Stimulated activated CD8-positive, alpha-beta memory T cell treated with anti-CD3 and anti-CD28 coated beads, Interleukin-4, amount 100 ng/mL, for 24 hours (primary cell): ENCODE measurements at regions not wholly inside any gene's neighbourhood (a gene's known extent, or its start where the extent isn't known, plus 50 kb on each side); places are given as distances from the start of the nearest gene placed in this dataset.
"Not testable (repeated sequence)": the region's sequence is repeated elsewhere in the genome, so short reads cannot be mapped to it uniquely, and the experiment has no call there.

Experiments
- DNase-seq: peaks from one replicate; pipeline ENCODE4 v3.0.0-alpha.2; 2020; ENCODE audit warnings: low read depth

GRCh38 chr10:44567471-44567870 lies 182.6 kb upstream of the CXCL12 start:
- no peak for DNase-seq

- DNase-seq: no peak
Observed at GRCh38 chr10:44569193-44570091, 184.5 kb upstream of the CXCL12 start.

GRCh38 chr10:44571701-44572100 lies 186.8 kb upstream of the CXCL12 start:
- DNase-seq: no peak

GRCh38 chr10:44572146-44572545 lies 187.2 kb upstream of the CXCL12 start:
- DNase-seq: no peak

GRCh38 chr10:44573821-44574220 lies 188.9 kb upstream of the CXCL12 start:
- no peak for DNase-seq

- DNase-seq: no peak
Observed at GRCh38 chr10:44574596-44575480, 189.9 kb upstream of the CXCL12 start.

- DNase-seq: no peak
Observed at GRCh38 chr10:44575601-44576380, 190.9 kb upstream of the CXCL12 start.

GRCh38 chr10:44576702-44577191 lies 191.8 kb upstream of the CXCL12 start:
- DNase-seq: no peak

GRCh38 chr10:44577533-44577932 lies 192.6 kb upstream of the CXCL12 start:
- DNase-seq: no peak

- no peak for DNase-seq
Observed at GRCh38 chr10:44578271-44578670, 193.4 kb upstream of the CXCL12 start.

- DNase-seq: not testable (repeated sequence)
Observed at GRCh38 chr10:44578963-44579362, 194.1 kb upstream of the CXCL12 start.

- no peak for DNase-seq
Observed at GRCh38 chr10:44581996-44582395, 197.1 kb upstream of the CXCL12 start.

GRCh38 chr10:44587488-44588318 lies 202.8 kb upstream of the CXCL12 start:
- no peak for DNase-seq

GRCh38 chr10:44589181-44589943 lies 204.5 kb upstream of the CXCL12 start:
- DNase-seq: no peak

- no peak for DNase-seq
Observed at GRCh38 chr10:44589944-44590449, 205.1 kb upstream of the CXCL12 start.

GRCh38 chr10:44591911-44592310 lies 207.0 kb upstream of the CXCL12 start:
- no peak for DNase-seq

GRCh38 chr10:44593952-44594351 lies 209.1 kb upstream of the CXCL12 start:
- DNase-seq: no peak

GRCh38 chr10:44607116-44607515 lies 222.2 kb upstream of the CXCL12 start:
- DNase-seq: no peak

- DNase-seq: no peak
Observed at GRCh38 chr10:44618910-44619309, 234.0 kb upstream of the CXCL12 start.

- DNase-seq: no peak
Observed at GRCh38 chr10:44619521-44619920, 234.6 kb upstream of the CXCL12 start.
